ENCODE measurements at regions not wholly inside any gene's neighbourhood (a gene's known extent, or its start where the extent isn't known, plus 50 kb on each side); places are given as distances from the start of the nearest gene placed in this dataset.

DNA sequence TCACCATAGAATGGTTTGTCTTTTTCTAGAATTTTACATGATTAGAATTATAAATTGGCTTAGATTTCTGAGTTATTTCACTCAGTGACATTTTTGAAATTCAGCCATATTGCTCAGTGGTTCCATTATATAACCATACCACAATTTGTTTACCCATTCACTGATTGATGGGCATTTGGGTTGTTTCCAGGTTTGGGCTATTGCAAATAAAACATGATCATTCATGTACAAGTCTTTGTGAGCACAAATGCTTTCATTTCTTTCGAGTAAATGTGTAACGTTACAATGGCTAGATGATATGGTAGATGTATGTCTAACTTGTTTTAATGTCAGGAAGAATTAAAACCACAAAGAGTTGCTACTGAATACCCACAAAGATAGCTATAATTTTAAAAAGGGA, 279.9 kb upstream of the TARS1 start:
- ChIA-PET POLR2A (no interaction called here), CTCF (no interaction called here)
- no peak for DNase-seq
- Mint-ChIP-seq H3K4me1 (ENCODE audit: low read depth) (no peaks in the 10 kb centered on the region), H3K9me3 (peaks cover 7% of the 10 kb centered on the region), H3K27me3 (no peaks in the 10 kb centered on the region), H3K4me3 (no peak overlapping the region), H3K27ac (no peak overlapping the region), H3K36me3 (ENCODE audit: low read depth) (no peaks in the 10 kb centered on the region)
- TF ChIP-seq, protein P1, sequence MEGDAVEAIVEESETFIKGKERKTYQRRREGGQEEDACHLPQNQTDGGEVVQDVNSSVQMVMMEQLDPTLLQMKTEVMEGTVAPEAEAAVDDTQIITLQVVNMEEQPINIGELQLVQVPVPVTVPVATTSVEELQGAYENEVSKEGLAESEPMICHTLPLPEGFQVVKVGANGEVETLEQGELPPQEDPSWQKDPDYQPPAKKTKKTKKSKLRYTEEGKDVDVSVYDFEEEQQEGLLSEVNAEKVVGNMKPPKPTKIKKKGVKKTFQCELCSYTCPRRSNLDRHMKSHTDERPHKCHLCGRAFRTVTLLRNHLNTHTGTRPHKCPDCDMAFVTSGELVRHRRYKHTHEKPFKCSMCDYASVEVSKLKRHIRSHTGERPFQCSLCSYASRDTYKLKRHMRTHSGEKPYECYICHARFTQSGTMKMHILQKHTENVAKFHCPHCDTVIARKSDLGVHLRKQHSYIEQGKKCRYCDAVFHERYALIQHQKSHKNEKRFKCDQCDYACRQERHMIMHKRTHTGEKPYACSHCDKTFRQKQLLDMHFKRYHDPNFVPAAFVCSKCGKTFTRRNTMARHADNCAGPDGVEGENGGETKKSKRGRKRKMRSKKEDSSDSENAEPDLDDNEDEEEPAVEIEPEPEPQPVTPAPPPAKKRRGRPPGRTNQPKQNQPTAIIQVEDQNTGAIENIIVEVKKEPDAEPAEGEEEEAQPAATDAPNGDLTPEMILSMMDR (IDR thresholded peaks at IDR 0.05): no peak
- ATAC-seq: no peak
- intact Hi-C loops (cut with micrococcal nuclease): no loop called here

DNA sequence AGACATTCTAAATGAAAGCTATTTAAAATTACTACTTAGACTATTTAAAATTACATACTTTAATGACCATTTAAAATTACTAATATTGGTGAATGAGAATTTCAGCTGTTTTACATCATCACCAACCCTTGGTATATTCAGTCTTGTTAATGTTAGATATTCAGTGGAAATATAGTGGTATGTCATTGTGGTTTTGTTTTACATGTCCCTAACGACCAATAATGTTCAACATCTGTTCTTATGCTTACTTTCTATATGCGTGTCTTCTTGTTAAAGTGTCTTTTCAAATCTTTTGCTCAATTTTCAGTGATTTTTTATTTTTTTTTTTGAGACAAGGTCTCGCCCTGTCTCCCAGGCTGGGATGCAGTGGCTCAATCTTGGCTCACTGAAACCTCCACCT, 279.3 kb upstream of the TARS1 start:
- DNase-seq (no peak), ATAC-seq (no peak)
- Mint-ChIP-seq H3K27me3 (no peaks in the 10 kb centered on the region), H3K4me3 (no peak overlapping the region), H3K9me3 (peaks cover 8% of the 10 kb centered on the region), H3K36me3 (ENCODE audit: low read depth) (no peaks in the 10 kb centered on the region), H3K27ac (no peak overlapping the region), H3K4me1 (ENCODE audit: low read depth) (no peaks in the 10 kb centered on the region)
- intact Hi-C loops (cut with micrococcal nuclease): no loop called here
- ChIA-PET CTCF (no interaction called here), POLR2A (no interaction called here)
- TF ChIP-seq, protein P1 (IDR thresholded peaks at IDR 0.05): no peak

DNA sequence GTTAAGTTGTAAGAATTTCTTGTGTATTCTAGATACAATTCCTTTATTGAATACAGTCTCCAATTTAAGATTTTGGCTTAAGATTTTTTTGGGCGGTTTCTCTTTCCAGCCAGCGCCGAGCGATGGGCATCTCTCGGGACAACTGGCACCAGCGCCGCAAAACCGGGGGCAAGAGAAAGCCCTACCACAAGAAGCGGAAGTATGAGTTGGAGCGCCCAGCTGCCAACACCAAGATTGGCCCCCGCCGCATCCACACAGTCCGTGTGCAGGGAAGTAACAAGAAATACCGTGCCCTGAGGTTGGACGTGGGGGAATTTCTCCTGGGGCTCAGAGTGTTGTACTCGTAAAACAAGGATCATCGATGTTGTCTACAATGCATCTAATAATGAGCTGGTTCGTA, 278.7 kb upstream of the TARS1 start:
- Mint-ChIP-seq H3K27me3 (no peaks in the 10 kb centered on the region), H3K4me3 (no peak overlapping the region), H3K9me3 (peaks cover 9% of the 10 kb centered on the region), H3K27ac (no peak overlapping the region), H3K4me1 (ENCODE audit: low read depth) (no peaks in the 10 kb centered on the region), H3K36me3 (ENCODE audit: low read depth) (no peaks in the 10 kb centered on the region)
- TF ChIP-seq, protein P1 (IDR thresholded peaks at IDR 0.05): no peak
- no peak for DNase-seq
- CTCF ChIA-PET: no interaction called here
- POLR2A ChIA-PET: no interaction called here
- no peak for ATAC-seq
- intact Hi-C loops (cut with micrococcal nuclease): no loop called here

DNA sequence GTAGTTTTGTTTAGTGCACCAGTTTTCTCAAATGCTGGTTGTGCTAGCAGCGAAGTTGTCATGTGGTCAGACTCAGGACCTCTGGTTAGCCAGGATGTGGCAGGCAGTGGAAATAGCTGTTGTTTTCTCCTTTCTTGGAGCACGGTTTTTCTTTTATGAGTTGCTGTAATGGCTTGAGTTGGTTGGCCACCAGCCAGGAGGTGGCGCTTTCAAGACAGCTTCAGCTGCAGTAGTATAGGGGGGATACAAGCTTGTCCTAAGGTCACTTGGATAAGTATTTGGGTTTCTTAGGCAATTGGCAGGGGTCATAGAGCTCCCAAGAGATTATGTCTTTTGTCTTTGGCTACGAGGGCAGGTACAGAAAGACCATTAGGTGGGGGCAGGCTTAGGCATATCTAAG, 274.2 kb upstream of the TARS1 start:
- DNase-seq (no peak), ATAC-seq (no peak)
- intact Hi-C loops (cut with micrococcal nuclease): no loop called here
- ChIA-PET POLR2A (no interaction called here), CTCF (interaction anchor here (0.6 to 1.0 kb wide), 2 partner anchors 14 to 40 kb away, joined by 3 read pairs; no protein-coding TSS in a partner anchor)
- H3K4me3 Mint-ChIP-seq: no peak overlapping the region
- TF ChIP-seq, protein P1 (IDR thresholded peaks at IDR 0.05): no peak
- no peaks in the 10 kb centered on the region for H3K27me3 Mint-ChIP-seq
- no peaks in the 10 kb centered on the region for H3K4me1 Mint-ChIP-seq (ENCODE audit: low read depth)
- no peak overlapping the region for H3K27ac Mint-ChIP-seq
- H3K36me3 Mint-ChIP-seq (ENCODE audit: low read depth): no peaks in the 10 kb centered on the region
- peaks cover 23% of the 10 kb centered on the region for H3K9me3 Mint-ChIP-seq

DNA sequence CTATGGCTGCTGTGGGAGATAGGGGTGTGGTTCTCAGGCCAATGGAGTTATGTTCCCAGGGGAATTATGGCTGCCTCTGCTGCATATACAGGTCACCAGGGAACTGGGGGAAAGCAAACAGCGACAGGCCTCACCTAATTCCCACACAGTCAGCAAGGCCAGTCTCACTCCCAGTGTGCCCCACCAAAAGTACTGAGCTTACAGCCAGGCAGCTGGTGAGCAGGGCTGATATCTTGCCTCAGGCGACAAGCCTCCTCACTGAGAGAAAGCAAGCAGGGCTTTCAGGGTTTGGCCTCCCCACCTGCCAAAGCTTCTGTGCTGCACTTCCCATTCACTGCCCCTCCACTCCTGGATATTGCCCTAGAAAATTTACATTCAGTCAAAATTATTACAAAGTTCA, 273.8 kb upstream of the TARS1 start:
- no peaks in the 10 kb centered on the region for H3K36me3 Mint-ChIP-seq (ENCODE audit: low read depth)
- no peak overlapping the region for H3K4me3 Mint-ChIP-seq
- H3K9me3 Mint-ChIP-seq: peaks cover 23% of the 10 kb centered on the region
- intact Hi-C loops (cut with micrococcal nuclease): no loop called here
- H3K4me1 Mint-ChIP-seq (ENCODE audit: low read depth): no peaks in the 10 kb centered on the region
- no peak for DNase-seq
- POLR2A ChIA-PET: no interaction called here
- ATAC-seq: no peak
- TF ChIP-seq, protein P1 (IDR thresholded peaks at IDR 0.05): no peak
- no peaks in the 10 kb centered on the region for H3K27me3 Mint-ChIP-seq
- CTCF ChIA-PET: interaction anchor here (1.0 kb wide), 1 partner anchor 14 kb away, joined by 3 read pairs; no protein-coding TSS in a partner anchor
- no peak overlapping the region for H3K27ac Mint-ChIP-seq
